Fibroblast of the conjunctiva (primary cell): ENCODE measurements at regions not wholly inside any gene's neighbourhood (a gene's known extent, or its start where the extent isn't known, plus 50 kb on each side); places are given as distances from the start of the nearest gene placed in this dataset.

Experiments
- DNase-seq: peaks from one replicate; pipeline ENCODE4 v3.0.0-alpha.2; 2010; ENCODE audit warnings: low read depth

DNA sequence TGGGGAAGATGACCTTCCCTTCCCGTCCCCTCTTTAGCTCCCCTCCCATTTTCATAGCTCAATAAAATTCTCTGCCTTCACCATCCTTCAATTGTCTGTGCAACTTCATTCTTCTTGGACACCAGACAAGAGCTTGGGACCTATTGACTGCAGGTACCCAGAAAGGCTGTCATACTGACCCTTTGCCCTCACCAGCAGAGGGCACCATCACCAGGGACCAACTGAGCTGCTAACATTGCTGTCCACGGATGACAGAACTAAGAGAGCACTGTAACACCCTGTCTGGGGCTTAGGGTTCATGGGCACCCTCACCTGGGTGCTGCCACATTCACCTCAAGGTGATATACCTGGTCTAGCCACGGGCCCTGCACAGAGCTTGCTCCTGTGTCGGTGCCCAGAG is 141.3 kb upstream of the VCX3B start:
- no peak for DNase-seq

DNA sequence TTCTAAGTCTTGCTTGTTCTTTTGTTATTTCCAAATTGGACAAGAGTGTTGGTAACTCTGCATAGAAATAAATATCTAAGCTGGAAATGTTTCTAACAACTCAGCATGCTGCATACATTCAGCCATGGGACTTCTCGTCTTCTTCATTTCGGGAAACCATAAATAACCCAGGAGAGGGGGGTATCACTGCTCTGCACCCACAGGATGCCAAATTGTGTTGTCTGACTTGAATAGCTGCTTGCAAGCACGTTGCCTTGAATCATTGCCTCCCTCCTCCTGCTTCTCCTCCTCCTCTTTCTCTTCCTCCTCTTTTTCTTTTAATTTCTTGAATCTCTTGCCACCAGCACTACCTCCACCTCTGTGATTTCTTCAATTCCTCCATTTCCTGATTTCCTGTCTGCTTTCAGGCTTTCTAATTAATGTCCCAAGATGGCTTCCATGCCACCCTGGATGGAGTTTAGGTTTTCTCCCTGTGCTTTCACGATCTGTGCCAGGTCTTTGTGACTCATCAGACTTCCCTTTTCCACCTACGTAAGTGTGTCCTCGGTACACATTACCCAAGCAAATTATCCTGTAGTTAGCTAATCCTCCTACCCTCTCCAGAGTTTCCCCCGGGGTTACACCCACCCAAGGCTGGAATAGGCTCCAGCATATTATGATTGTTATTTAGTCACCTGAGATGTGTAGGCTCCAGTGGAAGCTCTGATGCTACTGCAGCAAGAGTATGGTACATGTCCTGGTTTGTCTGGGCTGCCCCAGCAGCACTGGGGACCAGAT is 122.6 kb upstream of the VCX3B start:
- peak; percentile 0 for DNase-seq

DNA sequence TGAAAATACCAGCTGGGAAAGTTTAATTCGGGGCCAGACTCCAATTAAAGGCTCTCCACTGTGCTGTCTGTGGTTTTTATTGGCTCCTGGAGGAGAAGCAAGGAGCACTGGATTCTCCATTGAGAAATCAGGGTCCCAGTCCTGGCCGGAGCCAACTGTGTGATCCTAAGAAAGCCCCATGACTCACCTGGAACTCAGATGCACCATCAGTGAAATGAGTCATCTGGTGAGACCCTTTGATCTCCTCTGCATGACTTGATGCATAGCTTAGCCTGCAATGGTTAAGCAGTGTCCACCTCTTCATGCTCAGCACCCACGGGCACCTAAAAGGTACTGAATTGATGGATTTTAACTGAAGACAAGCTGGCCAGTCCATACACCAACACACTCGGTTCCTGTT is 119.2 kb upstream of the VCX3B start:
- no peak for DNase-seq

DNA sequence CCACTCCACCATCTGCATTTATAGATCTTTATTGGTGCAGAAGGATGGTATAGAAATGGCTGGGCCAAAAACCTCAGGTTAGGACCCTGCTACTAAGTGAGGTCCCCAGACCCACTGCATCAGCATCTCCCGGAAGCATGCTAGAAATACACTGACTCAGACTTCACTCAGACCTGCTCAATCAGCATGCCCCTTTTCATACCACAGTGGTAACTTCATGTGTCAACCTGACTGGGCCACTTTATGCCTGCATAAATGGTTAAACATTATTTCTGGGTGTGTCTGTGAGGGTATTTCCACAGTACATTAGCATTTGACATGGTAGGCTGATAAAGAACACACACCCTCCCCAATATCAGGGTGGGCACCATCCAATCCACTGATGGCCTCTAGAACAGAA is 118.6 kb upstream of the VCX3B start:
- DNase-seq = no peak

DNA sequence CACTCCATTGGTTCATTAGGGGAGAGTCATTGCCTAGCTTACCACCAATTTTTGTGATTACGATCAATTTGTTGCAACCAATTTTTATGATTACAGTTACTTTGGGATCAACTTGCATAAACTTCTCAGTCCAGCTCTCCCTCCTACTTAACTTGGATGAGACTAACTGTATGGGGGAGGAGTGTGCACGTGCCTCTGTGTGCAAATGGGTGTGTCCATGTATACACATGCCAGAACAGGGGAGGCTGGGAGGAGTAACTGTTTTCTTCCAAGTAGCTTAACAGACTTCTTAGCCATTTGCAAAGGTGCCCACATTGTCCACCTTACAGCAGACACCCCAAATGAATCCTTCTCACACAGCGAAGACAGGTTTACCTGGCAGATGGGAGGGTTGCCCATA is 117.7 kb upstream of the VCX3B start:
- DNase-seq = no peak

DNA sequence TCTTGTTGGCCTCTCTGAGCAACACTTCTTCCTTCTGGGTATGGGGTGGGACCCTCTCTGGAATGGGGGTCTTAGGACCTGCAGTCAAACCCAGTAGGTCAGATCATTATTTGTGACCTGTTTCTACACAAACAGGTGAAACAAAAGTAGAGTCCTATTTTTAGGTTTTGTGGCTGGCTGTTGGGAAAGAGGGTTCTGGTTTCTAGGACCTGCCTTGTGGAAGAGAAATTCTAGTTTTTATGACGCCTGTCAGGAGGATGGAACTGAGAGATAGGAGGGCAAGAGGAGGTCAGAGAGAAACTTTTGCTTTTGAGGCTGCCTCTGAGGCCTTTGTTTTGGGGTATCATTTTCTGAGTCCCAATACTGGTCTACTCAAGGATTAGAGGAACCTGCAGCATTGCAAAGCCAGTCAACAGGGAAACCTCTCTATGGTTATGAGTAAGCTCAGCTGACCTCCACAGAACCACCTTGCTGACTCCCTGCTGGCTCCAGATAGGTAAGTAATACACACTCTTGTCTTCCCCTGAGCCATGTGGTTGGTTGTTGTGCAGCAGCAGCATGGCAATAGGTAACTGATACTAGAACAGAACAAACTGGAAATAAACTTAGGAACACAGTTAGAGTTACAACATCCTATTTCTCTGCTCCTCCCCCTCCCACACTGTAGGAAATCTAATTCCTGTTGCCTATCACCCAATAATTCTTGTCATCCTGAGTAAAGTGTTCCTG is 114.7 kb upstream of the VCX3B start:
- no peak for DNase-seq

DNA sequence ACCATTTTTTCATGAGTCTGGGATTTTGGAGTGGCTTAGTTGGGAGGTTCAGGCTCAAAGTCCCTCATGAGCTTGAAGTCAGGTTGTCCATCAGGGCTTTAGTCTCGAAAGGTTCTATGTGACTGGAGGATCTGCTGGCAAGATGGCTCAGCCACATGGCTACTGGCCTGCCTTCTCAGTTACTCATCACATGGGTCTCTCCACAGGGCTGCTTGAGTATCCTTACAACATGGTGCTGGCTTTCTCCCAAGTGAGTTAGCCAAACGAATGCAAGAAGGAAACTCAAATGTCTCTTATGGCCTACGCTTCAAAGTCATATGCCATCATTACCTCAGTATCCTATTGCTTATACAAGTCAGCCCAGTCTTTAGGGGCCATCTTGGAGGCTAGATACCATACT is 106.3 kb upstream of the VCX3B start:
- DNase-seq = no peak

DNA sequence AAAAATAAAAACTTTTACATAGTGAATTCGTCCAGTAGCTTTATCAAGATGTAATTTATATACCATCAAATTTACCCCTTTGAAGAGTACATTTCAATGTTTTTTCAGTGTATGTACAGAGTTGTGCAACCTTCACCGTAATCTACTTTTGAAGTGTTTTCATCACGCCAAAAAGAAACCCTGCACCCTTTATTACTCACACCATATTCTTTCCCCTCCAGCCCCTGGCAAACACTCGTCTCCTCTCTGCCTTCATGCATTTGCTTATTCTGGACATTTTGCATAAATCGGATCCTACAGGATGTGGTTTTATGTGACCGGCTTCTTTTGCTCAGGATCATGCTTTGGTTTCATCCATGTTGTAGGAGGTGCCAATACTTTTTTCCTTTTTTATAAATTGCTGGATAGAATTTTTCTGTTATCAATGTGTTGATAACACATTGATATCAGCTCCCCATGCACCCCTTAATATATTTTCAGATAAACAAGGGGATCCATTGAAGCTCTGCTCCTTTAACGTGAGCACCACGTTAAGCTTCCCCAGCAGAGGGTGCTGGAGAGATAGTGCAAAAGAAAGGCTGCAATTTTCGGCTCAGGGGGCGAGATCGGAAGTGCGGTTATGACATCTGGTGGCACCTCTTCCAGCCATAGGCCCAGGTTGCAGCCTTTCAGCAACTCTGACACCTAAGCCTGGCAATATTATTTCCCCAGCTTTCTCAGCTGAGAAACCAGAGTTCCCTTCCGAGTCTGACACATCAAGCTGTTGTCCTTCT is 100.1 kb upstream of the VCX3B start:
- no peak for DNase-seq

DNA sequence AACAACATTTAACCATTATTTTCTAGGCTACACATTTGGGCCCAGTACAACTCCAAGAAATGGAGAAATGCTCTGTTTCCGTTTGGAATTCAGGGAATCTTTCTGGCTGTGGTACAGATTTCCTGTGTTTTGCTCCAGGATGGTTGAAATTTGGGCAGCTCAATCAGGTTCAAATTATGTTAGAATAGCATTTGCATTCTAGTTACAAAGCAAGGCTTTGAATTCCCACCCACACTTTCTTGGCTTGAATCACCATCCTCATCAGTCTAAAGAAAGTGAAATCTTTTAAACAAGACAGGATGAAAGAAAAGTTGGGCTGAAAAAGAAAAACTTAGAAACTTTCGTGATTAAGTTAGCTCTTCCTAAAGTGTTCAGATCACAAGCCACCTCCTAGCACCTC is 98.1 kb upstream of the VCX3B start:
- no peak for DNase-seq

DNA sequence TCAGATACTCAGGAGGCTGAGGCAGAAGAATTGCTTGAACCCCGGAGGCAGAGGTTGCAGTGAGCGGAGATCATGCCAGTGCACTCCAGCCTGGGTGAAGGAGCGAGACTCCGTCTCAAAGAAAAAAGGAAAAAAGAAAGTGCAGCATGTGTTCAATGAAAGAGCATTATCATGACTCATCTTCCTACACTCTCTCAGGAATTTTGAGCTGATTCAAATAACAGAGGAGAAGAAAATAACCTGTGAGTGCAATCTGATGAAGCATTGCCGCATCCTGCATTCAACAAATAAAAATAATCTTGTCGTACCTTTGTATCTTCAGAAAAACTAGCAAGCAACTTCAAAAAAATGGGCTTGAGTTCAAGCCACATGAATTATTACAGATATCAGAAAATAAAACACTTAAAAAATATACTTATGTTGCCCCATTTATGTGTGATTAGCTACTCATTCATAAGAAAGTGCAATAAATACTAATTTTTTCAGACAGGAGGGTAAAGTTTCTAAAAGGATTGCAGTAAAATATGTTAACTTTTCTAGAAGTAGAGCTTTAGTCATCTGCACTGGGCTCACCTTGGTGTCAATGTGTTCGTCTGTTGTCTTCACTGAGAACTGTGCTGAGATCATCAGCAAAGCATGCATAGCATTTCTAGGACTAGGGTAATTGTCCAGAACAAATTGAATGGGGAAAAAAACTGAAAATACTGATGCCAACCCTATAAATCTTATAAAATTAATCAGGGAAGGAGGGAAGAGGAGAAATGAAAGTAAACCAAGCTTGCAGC is 90.4 kb upstream of the VCX3B start:
- no peak for DNase-seq

DNA sequence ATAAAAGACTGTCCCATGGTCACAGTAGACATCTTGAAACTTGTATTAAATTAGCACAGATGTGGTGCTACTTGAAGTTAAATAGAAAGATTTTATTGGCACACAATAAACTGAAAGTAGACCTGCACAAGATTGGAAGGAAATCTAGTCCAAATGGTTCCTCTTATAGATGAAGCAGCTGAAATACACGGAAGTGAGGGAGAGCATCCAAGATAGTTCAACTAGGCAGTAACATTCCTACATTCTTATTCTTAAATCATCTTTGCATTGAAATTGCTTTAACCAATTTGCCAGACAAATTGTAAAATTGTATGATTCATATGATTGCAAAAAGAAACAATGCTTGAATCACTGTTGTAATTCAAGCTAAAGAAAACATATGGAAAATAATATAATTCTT is 87.6 kb upstream of the VCX3B start:
- no peak for DNase-seq

DNA sequence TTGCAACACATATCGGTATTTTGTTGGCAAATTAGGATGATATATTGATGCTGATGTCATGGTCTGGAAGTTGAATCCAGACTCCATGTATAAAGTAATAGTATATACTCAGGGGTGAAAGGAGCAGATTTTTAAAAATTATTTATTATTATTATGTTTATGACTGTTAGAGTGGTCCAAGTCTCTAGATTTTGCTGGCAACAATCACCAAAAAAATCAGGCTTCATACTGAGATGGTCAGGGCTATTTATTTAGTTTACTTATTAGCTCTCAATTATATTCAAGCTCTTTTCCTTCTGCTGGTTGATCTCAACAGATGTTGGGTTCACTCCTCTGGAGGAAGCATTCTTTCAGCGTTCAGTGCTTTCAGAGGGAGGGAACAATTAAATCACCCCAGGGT is 73.9 kb upstream of the VCX3B start:
- no peak for DNase-seq

DNA sequence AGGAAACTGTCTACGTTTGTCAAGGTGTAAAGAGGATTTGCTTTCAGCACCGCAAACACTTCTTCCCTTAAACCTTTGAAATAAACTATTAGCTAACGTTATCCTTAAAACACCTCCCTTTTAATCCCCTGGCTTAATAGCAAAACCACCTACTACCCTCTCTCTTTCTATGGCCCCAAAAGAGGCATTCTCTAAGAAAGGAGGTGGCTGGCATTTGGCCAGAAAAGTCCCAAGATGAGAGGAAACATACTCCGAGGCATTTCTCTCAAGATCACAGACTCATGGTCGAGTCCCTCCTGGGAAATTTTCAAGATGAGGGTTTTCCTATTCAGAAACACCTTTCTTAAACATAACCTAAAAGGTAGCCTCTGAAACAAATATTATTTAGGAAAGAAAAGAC is 60.6 kb upstream of the VCX3B start:
- no peak for DNase-seq

DNA sequence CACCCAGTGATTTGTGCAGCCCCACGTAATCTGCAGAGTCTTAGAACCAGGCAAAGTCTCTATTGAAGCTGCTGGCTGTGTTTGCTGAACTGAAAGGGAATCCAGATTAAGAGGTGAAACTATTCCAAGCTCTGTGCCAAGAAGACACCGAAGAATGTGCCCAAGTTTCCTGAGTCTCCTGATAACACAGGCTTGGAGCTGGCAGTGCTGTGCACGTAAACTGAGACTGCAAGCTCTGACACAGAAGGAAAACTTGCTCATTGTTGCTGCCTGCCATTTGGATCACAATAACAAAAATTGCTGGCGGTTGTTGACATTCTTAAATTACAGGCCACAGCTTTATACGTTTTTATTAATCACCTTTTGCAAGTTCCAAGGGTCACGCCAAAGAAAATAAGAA is 60.2 kb upstream of the VCX3B start:
- no peak for DNase-seq

DNA sequence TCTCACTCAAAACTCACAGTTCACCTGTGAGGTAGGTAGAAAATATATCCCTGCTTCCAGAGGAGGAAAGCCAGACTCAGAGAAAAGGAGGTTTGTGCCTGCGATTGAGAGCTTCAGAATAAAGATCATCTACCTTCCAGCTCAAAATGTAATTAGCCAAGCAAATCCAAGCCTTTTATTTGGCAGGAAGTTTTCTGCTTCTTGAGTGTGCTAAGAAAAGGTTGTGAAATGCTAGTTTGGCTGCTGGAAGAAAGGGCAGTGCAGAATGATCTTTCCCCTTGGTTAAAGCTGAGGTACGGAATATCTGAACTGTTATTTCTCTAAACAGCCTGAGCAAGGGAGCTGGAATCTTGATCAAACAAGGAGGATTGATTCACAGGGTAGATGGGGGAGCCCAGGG is 59.7 kb upstream of the VCX3B start:
- DNase-seq = no peak

DNA sequence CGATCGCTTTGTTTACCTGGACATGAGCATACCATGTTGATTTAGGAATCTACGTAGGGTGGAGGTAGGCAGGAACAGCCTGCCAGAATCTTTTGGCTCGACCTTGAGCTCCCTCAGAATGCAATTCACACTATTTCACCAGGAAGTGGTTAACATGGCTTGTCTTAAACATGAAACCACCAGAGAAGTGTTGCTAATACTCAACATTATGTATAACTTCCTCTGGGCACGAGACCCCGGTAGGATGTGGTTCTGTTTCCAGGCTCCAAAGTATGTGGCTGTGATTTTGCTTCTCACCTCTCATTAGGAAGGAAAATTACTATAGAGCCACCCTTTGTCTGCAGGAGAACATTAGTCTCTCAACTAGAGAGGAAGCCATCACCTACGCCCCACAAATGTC is 59.0 kb upstream of the VCX3B start:
- no peak for DNase-seq

DNA sequence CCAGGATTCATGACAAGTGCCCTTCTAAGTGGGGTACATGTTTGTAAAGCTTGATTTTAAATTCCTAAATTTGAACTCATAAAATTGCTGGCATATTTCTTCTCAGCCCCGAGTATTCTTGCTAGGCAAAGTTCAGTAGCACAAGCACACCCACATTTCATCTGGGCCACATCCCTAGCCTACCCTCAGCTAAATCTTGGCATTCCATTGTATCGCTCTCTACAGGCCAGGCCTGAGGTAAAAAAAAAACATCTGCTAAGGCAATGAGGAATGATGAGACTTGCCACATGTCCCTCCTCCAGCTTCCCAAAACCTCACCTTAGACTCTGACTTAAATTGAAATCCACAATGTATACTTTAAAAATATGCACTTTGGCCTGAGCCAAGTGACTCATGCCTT is 51.4 kb upstream of the VCX3B start:
- no peak for DNase-seq
